Posterior vena cava (tissue), 2 donors: ENCODE measurements at regions not wholly inside any gene's neighbourhood (a gene's known extent, or its start where the extent isn't known, plus 50 kb on each side); places are given as distances from the start of the nearest gene placed in this dataset.
"Not testable (repeated sequence)": the region's sequence is repeated elsewhere in the genome, so short reads cannot be mapped to it uniquely, and the experiment has no call there.

ENCODE experiments used
- DNase-seq: peaks from one replicate; pipeline ENCODE4 v3.0.0-alpha.2; 2020; ENCODE audit warnings: low spot score
- intact Hi-C, 2 donors: fragments of 100-400 bp; cut with DNase I; formaldehyde crosslinking; loops; one replicate each; pipeline versions ENCODE4 v1.14.1 to v1.14.2; 2022 to 2023
- donor health status: DM: yes; HTN: yes; CAD: no.
- donor health status: DM: yes; HTN: yes; CAD: no.

DNA sequence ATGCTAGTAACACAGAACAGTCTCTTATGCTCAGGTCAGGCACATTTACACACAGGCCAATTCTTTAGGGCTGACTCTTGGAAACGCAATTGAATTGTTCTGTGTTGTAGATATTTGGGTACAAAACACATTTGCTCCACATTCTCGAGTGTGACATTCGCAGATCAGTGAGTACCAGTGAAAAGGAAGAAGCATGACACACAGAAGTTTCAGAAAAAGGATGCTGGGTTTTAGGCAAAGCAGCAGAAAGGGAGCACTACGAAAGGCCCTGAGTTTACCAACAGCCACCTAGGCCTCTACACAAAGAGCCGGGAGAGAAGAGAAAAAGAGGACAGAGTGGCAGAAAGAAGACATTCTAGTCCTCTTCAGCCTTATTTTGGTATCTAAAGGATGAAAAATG is 254.4 kb upstream of the BTG1 start:
- DNase-seq, result no peak
- intact Hi-C loops, result no loop called here

DNA sequence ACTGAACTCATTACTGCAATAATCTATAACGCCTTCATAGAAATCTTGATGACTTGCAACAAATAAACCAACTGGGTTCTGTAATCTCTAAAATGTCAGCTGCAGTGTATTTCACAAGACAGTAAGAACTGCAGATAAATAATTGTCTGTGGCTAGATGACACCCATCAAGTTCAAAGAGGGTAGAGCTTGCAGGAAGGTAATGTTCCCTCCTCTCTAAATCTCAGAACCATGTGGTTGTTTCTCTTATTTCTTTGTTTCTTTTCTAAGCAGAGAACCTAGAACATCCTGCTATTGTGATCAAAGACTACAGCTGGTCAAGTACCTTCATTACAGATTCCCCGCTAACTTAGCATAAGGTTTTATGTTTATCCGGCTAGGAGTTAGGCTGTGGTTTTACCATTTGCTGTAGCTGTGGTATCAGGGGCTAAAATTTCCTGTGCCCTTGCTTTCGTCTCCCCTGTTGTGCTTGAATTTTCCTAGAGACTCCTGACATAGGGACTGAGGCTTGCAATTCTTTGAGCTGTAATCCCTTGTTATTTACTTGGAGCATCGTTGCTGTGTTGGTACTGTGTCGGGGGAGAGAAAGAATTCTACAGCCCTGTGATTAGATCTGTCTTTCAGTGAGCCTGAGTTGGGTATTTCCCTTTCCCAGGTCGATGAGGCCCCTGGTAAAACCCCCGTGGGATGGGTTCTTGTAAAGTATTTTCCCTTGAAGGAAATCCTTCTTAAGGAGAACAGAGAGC is 253.1 kb upstream of the BTG1 start:
- intact Hi-C loops, result no loop called here
- no peak for DNase-seq

DNA sequence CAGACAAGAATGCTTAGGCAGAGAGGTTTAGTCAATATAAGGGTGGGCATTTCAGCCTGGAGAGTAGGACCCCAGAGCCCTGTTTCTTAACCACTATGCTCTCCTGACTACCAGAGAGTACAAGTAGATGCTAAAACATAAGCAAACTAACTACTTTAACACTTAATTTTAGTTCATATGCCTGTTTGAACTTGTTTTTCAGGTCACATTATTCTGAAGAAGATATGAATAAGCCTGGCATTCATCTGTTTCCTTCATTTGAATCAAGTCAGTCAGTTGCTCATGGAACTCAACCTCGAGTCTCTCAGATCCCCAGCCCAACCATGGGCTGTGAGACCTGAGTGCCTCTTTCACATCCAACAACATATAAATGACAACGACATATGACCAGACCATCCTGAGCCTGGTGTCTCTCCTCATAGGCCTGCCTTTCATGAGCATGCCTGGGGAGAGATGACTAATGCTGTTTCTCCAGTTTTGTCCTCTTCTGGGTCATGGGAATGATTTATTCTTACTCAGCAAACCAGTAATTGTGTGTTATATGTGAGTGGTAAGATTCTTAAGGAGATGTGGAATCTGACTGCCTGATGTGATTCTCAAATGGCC is 251.1 kb upstream of the BTG1 start:
- intact Hi-C loops, result no loop called here
- DNase-seq, result no peak

DNA sequence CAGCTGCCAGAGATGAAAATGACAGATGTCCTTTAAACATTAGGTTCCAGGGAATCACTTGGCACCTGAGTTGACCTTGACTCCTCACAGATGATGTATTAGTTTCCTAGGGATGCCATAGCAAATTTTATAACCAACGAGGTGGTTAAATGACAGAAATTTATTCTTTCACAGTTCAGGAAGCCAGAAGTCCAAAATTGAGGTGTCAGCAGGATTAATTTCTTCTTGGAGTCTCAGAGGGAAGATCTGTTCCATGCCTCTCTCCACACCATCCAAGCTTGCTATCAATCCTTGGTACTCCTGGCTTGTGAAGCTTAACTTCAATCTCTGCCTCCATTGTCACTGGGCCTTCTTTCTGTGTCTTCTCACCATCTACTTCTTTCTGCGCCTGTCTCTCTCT is 249.7 kb upstream of the BTG1 start:
- no peak for DNase-seq
- intact Hi-C loops, result no loop called here

DNA sequence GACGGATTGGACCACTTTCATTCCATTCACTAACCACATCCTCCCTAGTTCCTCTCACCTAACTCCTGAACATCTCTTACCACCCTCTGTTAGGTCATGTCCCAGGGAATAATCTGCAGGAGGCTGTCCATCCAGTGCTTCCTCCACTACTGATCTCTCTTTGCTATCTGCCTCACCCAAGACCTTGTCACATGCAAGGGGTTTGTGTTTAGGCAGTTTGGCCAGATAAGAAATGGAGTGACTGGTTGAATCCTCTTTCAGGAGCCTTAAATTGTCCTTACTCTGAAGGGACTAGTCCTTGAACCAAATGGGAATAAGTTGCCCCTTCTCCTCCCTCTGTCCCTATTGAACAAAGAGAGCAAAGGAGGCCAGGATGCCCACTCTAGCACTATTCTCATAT is 249.2 kb upstream of the BTG1 start:
- intact Hi-C loops, result no loop called here
- DNase-seq, result no peak

DNA sequence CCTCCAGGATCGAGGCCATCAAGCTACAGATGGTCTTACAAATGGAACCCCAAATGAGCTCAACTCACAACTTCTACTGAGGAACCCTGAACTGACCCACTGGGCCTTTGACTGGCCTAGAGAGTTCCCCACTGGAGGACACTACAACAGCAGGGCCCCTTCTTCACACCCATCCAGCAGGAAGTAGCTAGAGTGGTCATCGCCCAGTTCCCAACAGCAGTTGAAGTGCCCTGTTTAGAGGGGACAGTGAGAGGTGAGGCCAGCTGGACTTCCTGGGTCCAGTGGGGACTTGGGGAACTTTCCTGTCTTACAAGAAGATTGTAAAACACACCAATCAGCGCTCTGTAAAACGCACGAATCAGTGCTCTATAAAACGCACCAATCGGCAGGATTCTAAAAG is 247.9 kb upstream of the BTG1 start:
- intact Hi-C loops, result no loop called here
- DNase-seq, result no peak

DNA sequence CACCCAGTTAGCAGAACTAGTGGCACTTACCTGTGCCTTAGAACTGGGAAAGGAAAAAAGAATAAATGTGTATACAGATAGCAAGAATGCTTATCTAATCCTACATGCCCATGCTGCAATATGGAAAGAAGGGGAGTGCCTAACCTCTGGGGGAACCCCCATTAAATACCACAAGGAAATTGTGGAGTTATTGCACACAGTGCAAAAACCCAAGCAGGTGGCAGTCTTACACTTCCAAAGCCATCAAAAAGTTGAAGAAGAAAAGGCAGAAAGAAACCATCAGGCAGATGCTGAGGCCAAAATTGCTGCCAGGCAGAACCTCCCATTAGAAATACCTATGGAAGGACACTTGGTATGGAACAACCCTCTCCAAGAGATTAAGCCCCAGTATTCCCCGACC is 246.1 kb upstream of the BTG1 start:
- intact Hi-C loops, DNase-seq: not testable (repeated sequence)

DNA sequence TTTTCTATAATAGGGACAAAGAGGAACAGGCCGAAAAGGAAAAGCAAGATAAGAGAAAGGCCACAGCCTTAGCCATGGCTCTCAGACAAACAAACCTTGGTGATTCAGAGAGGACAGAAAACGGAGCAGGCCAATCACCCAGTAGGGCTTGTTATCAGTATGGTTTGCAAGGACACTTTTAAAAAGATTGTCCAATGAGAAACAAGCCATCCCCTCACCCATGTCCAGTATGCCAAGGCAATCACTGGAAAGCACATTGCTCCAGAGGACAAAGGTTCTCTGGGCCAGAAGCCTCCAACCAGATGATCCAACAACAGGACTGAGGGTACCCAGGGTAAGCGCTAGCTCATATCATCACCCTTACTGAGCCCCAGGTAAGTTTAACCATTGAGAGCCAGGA is 243.8 kb upstream of the BTG1 start:
- intact Hi-C loops, result no loop called here
- DNase-seq, result no peak

DNA sequence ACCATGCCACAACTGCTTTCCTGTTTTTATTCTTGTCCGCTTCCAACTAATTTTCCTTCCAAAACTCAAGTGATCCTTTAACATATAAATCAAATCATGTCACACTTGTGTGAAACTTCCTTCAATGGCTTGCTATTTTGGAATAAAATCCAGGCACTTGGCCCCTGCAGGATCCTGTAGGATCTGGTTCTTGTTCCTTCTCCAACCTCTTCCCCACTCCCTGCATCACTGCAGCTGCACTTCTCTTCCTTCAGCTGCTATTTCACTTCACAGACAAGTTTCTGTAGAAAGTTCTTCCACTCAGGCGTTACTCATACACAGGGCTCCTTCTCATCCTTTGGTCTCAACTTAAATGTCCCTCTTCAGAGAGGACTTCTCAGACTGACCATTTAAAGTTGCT is 239.7 kb upstream of the BTG1 start:
- intact Hi-C loops, result no loop called here
- no peak for DNase-seq

DNA sequence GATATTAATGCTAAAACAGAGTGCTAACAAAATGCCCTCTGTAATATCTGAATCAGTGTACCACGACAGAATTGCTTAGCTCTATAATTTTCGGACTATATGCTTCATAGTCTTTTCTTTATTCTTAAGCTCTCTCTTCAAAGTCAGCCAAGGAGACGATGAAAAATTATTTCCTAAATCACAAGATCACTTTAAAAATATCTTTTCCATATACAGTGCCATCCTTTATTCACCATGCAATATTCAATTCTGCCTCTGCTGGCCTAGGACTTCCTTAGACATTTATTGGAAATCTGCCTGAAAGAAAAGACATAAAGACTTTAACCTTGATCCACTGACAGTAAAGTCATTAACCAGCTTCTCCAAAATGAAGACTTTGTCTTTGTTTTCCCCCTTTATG is 238.9 kb upstream of the BTG1 start:
- intact Hi-C loops, result no loop called here

DNA sequence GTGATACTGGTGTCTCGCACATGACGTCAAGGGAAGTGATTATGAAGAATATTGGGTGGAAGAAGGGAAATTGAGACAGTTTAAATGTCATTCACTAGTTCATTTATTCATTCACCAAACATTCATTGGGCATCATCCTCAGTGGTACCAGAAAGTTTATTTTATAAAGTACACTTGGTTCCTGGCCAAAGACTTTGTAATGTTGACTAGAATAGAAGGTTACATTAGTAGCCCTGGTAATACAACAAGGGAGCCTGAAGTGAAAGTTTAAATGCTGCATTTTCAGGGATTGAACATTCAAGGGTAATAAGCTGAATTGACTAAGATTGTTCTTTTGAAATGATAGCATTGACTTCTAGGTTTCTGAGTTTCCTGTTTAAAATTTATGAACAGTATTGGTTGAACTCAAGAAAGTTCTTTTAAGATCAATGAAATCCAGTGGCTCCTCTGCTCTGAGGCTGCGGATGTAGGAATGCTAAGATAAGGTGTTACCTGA is 236.8 kb upstream of the BTG1 start:
- intact Hi-C loops, result no loop called here
- no peak for DNase-seq

More for the DNA sequence above, 238.9 kb upstream of the BTG1 start:
- DNase-seq, result no peak

DNA sequence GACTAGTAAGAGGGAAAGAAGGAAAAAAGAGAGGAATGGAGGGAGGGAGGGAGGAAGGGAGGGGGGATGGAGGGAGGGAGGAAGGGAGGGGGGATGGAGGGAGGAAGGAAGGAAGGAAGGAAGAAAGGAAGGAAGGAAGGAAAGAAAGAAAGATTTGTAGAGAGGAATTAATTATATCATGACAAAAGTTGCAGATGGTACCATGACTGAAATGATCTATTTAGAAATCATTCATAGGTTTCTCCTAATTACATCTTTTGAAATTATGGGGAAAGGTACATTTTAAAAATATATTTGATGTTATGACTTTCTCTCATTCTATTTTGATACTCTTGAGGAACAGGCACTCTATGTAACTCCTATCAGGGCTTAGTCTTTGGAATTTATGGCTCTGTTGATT is 236.2 kb upstream of the BTG1 start:
- no peak for DNase-seq

DNA sequence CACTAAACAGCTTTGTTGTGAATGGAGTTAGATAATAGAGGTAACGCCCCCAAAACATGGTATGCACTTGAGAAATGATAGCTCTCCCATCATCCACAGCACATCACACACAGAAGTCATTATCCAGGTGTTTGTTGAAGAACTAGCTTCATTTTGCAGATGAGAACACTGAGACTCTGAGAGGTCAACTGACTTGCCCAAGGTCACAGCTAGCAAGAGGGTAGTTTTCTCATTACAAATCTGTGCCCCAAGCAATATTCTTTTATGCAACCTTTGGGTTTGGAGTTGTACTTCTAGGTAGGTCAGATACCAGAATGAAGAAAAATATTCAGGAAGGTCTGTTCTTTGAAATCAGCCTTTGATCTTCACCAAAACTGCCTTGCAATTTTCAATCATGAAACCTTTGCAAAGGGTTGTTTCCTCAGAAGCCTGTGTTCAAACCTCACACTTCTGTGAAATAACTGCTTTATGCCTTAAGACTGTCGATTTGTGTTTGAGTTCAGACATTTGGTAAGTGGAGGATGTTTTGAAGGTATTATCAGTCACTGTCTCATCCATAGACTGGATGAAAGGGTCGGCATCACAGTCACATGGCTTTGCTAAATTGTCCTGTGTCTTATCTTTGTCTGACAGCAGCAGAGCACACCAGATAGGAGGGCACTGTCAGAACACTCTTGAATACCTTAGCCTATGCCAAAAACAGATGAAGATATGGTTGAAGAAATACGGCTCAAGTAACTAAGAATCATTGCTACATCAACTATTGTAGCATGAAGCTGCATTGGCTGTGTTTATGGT is 233.2 kb upstream of the BTG1 start:
- DNase-seq, result no peak
- intact Hi-C loops, result no loop called here

More for the DNA sequence above, 236.2 kb upstream of the BTG1 start:
- intact Hi-C loops, result no loop called here

DNA sequence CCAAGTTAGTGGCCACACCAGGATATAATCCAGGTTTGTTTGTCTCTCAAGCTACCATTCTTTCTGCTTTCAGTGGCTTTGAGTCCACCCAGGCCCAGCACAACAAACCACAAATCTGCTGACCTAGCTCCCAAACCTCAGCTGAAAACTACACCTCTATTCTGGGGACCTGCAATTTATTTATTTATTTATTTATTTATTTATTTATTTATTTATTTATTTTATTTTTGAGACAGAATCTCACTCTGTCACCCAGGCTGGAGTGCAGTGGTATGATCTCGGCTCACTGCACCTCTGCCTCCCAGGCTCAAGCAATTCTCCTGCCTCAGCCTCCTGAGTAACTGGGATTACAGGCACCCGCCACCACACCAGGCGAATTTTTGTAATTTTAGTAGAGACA is 229.9 kb upstream of the BTG1 start:
- intact Hi-C loops, result not testable (repeated sequence)

DNA sequence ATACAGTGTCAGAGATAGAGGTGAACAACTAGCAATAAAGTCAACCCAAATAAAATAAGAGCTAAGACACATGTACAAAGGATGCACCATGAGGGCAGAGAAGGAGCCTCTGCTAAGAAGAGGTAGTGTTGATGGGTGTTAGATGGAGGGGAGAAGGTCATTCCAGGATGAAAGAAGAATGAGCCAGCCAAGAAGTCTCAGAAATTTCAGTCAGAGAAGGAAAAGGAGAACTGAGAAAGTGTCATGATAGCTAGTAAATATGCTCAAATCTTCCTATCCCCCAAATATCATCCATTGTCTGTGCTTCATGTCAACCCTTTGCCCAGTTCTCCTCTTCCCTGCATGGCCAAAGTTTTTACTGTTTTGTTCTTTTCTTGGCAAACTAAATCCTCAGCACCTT is 225.2 kb upstream of the BTG1 start:
- intact Hi-C loops, result no loop called here
- no peak for DNase-seq

More for the DNA sequence above, 229.9 kb upstream of the BTG1 start:
- not testable (repeated sequence) for DNase-seq

DNA sequence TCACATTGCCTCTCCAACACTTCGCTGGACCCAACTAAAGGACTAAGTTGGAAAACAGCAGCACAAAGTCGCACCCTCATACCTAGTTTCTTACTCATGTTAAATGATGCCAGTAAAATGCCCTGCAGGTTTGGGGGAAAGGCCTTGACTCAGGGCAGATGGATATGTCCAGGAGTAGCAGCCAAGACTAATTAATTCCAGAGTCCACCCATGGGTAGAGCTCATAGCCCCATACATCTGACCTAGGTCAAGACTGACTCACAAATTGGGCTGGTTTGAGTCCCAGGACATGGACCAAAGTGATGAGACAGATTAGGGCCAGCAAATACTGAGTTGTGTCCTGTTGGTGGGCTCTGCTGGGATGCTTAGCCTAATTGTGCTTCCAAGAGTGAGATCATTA is 224.0 kb upstream of the BTG1 start:
- intact Hi-C loops, result no loop called here
- DNase-seq, result no peak

DNA sequence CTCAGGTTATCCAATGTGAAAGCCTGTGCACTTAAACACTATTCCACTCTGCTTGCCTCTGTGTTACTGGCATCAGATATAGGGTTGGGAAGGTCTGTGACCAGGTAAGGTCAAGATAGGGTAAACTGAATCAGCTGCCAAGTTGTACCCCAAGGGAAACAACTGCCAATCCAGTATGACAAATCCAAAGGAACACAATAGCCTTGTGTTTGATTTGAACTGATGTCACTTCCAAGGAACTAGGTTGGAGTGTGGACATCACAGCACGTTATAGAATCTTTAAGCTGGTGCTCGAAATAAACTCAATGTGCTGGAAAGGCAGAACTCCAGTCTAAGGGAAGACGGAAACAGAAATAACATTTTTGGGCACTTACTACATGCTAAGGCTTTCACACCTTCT is 223.4 kb upstream of the BTG1 start:
- intact Hi-C loops, result no loop called here
- DNase-seq, result no peak

DNA sequence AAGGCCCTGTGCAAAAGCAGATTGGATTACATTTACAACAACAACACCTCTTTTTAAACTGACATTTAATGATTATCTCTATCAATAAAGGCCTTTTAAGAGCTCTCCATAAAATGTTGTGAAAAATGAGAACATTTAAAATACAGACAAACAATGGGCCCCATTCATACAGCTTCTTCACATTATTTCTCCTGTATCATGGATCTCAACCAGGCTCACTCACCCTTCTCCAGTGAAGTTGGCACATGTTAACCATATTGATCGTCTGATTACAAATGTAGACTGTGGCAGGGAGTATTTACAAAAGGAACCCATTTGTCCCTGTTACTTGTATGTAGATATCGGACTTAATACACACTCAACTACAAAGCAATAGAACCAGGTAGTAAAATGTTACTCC is 220.2 kb upstream of the BTG1 start:
- no peak for DNase-seq
- intact Hi-C loops, result no loop called here

DNA sequence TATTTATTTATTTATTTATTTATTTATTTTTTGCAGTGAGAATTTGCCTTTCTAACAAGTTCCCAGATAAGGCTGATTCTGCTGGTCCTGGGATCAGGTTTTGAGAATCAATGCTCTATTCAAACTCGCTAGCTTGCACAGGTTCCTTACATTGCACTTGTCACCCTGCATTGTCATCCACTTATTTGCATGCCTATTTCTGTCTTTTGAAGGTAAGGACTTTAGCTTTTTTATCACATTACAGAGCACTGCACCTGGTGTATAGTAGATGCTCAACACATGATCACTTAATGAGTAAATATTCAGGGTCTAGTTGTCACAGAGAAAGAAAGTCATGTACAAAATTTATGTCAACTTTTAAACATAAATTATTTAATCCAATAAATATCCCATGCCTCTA is 219.7 kb upstream of the BTG1 start:
- intact Hi-C loops, result no loop called here
- DNase-seq, result no peak

DNA sequence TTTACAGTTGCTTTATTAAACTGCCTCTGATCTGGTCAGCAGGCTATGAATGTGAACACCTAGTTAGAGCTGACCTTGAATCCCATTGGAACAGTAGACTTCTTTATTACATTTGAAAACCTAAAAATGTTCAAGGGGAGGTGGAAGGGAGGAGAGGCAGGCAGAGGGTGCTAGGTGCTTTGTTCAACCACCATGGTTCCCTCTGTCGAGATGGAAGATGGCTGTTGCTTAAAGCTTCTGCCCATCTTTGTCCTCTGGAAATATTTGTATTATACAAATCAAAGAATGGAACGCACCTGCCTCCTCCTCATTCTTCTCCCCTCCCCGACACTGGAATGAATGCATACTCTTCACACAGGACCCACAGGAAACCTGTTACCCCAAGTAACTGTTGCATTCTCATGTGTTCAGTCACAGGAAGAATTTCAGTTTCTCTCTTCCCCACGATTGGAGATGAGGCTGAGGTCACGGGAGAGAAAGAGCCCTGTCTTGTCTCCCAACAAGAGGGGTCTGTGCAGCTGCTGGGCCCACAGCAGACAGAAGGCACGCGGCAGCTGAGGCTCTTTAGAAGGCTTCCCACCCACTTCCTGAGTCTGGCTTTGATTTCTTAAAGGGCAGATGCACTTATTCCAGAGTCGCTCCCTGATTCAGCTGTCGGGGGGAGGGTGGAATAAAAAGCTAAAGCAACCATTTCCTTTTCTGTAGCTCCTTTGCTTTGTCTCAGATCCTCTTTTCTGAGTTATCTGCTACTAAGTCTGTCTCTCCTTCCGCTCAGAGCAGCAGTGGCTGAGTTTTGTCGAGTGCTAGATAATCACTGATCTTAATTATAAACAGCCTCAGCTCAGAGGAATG is 217.9 kb upstream of the BTG1 start:
- DNase-seq, result no peak
- intact Hi-C loops, result no loop called here
